GM23338 (cell line): ENCODE measurements at regions not wholly inside any gene's neighbourhood (a gene's known extent, or its start where the extent isn't known, plus 50 kb on each side); places are given as distances from the start of the nearest gene placed in this dataset.

ENCODE experiments used
- CREB1 ChIP-seq: fragments of 250-450 bp; sonication (Bioruptor Pico); IDR thresholded peaks from 2 replicates; pipeline ENCODE4 v1.5.0; 2020; ENCODE audit warnings: low read depth, mild to moderate bottlenecking, moderate library complexity
- CTCF ChIP-seq, 2 experiments: fragments of 200-600 bp in 1 of 2; sonication (generic) in 1 of 2; conservative IDR thresholded peaks; 2 replicates each; pipeline versions ENCODE4 v1.5.1 to v1.6.1; 2016 to 2017; ENCODE audit warnings: antibody characterized with exemption in 2 of 2, low read depth in 2 of 2, mild to moderate bottlenecking in 2 of 2, moderate library complexity in 1 of 2
- EZH2 ChIP-seq: fragments of 200-600 bp; sonication (generic); IDR thresholded peaks from one replicate; pipeline ENCODE4 v1.8.0; 2017; ENCODE audit warnings: antibody characterized with exemption, mild to moderate bottlenecking, low read depth; ENCODE audit not compliant: unreplicated experiment
- POLR2AphosphoS5 ChIP-seq: IDR thresholded peaks from 2 replicates; pipeline ENCODE4 v1.6.1; 2016; ENCODE audit warnings: antibody characterized with exemption, low read depth
- REST ChIP-seq: IDR thresholded peaks from one replicate; pipeline ENCODE4 v1.6.1; 2018; ENCODE audit warnings: antibody characterized with exemption; ENCODE audit not compliant: unreplicated experiment
- ZNF331 ChIP-seq: fragments of 250-450 bp; sonication (Bioruptor Pico); IDR thresholded peaks from 2 replicates; pipeline ENCODE4 v1.5.0; 2020; ENCODE audit warnings: low read depth, mild to moderate bottlenecking, moderate library complexity

GRCh38 chr12:42958291-42958674 lies 368.7 kb upstream of the PRICKLE1 start:
- TF ChIP-seq CTCF (conservative IDR thresholded peaks at IDR 0.05; ENCODE audit: low read depth in 2 of 2): no peak
- no peak for TF ChIP-seq ZNF331 (CRISPR knock-in tag)
- no peak for TF ChIP-seq EZH2
- TF ChIP-seq POLR2AphosphoS5: no peak
- TF ChIP-seq CREB1 (CRISPR knock-in tag): no peak
- TF ChIP-seq REST: no peak
